ENCODE measurements at regions not wholly inside any gene's neighbourhood (a gene's known extent, or its start where the extent isn't known, plus 50 kb on each side); places are given as distances from the start of the nearest gene placed in this dataset.

GRCh38 chr18:75581336-75582131 lies 154.0 kb upstream of the SMIM21 start:
- ChIA-PET CTCF (no interaction called here), POLR2A (no interaction called here)
- no peaks in the 10 kb centered on the region for H3K36me3 ChIP-seq (ENCODE audit: insufficient read depth, low read length)
- H3K4me3 ChIP-seq (ENCODE audit: low read length), result no peak overlapping the region
- no peak overlapping the region for H3K27ac Mint-ChIP-seq
- no peak for TF ChIP-seq CTCF (IDR thresholded peaks at IDR 0.05)
- ATAC-seq (ENCODE audit: poor library complexity) (no peak), DNase-seq (no peak)
- H3K27me3 Mint-ChIP-seq, result peaks cover 11% of the 10 kb centered on the region
- no peaks in the 10 kb centered on the region for H3K9me3 Mint-ChIP-seq
- H3K9me3 ChIP-seq (ENCODE audit: control insufficient read depth in 1 of 2, insufficient read depth in 1 of 2, low read length in 2 of 2), result peaks cover 0 to 4% of the 10 kb centered on the region in 2 experiments
- no peaks in the 10 kb centered on the region for H3K27me3 ChIP-seq (ENCODE audit: control insufficient read depth in 1 of 2, insufficient read depth in 2 of 2, low read length in 2 of 2)
- intact Hi-C loops (cut with DNase I, micrococcal nuclease), result no loop called here
- no peaks in the 10 kb centered on the region for H3K36me3 Mint-ChIP-seq (ENCODE audit: low read depth)
- H3K4me1 ChIP-seq (ENCODE audit: insufficient read depth, low read length), result no peaks in the 10 kb centered on the region
- H3K4me1 Mint-ChIP-seq (ENCODE audit: low read depth), result no peaks in the 10 kb centered on the region
- H3K4me3 Mint-ChIP-seq, result no peak overlapping the region
- no peak overlapping the region for H3K27ac ChIP-seq (ENCODE audit: low read depth in 1 of 2, low read length in 2 of 2)

- H3K27ac ChIP-seq (ENCODE audit: low read depth in 1 of 2, low read length in 2 of 2), result no peak overlapping the region
- ChIA-PET POLR2A (no interaction called here), CTCF (no interaction called here)
- Mint-ChIP-seq H3K27ac (no peak overlapping the region), H3K4me1 (ENCODE audit: low read depth) (no peaks in the 10 kb centered on the region), H3K36me3 (ENCODE audit: low read depth) (no peaks in the 10 kb centered on the region), H3K9me3 (peaks cover 4% of the 10 kb centered on the region), H3K4me3 (no peak overlapping the region), H3K27me3 (peaks cover 16% of the 10 kb centered on the region)
- H3K36me3 ChIP-seq (ENCODE audit: insufficient read depth, low read length), result no peaks in the 10 kb centered on the region
- ATAC-seq (ENCODE audit: poor library complexity) (no peak), DNase-seq (no peak)
- no peaks in the 10 kb centered on the region for H3K4me1 ChIP-seq (ENCODE audit: insufficient read depth, low read length)
- H3K9me3 ChIP-seq (ENCODE audit: control insufficient read depth in 1 of 2, insufficient read depth in 1 of 2, low read length in 2 of 2), result no peaks in the 10 kb centered on the region
- intact Hi-C loops (cut with DNase I, micrococcal nuclease), result no loop called here
- no peak overlapping the region for H3K4me3 ChIP-seq (ENCODE audit: low read length)
- H3K27me3 ChIP-seq (ENCODE audit: control insufficient read depth in 1 of 2, insufficient read depth in 2 of 2, low read length in 2 of 2), result no peaks in the 10 kb centered on the region
- no peak for TF ChIP-seq CTCF (IDR thresholded peaks at IDR 0.05)
Measured at GRCh38 chr18:75574187-75574586, 146.7 kb upstream of the SMIM21 start.

GRCh38 chr18:75563150-75563549 lies 135.6 kb upstream of the SMIM21 start:
- no peaks in the 10 kb centered on the region for H3K4me1 Mint-ChIP-seq (ENCODE audit: low read depth)
- no peaks in the 10 kb centered on the region for H3K9me3 Mint-ChIP-seq
- H3K36me3 ChIP-seq (ENCODE audit: insufficient read depth, low read length), result no peaks in the 10 kb centered on the region
- CTCF ChIA-PET, result no interaction called here
- no peaks in the 10 kb centered on the region for H3K4me1 ChIP-seq (ENCODE audit: insufficient read depth, low read length)
- peaks cover 25% of the 10 kb centered on the region for H3K27me3 Mint-ChIP-seq
- H3K4me3 ChIP-seq (ENCODE audit: low read length), result no peak overlapping the region
- peaks cover 0 to under 1% of the 10 kb centered on the region in 2 experiments for H3K27me3 ChIP-seq (ENCODE audit: control insufficient read depth in 1 of 2, insufficient read depth in 2 of 2, low read length in 2 of 2)
- ATAC-seq (ENCODE audit: poor library complexity), result no peak
- no peak for DNase-seq
- no peaks in the 10 kb centered on the region for H3K36me3 Mint-ChIP-seq (ENCODE audit: low read depth)
- no peak for TF ChIP-seq CTCF (IDR thresholded peaks at IDR 0.05)
- POLR2A ChIA-PET, result no interaction called here
- H3K27ac Mint-ChIP-seq, result no peak overlapping the region
- H3K4me3 Mint-ChIP-seq, result no peak overlapping the region
- H3K9me3 ChIP-seq (ENCODE audit: control insufficient read depth in 1 of 2, insufficient read depth in 1 of 2, low read length in 2 of 2), result no peaks in the 10 kb centered on the region
- intact Hi-C loops (cut with DNase I, micrococcal nuclease), result no loop called here
- H3K27ac ChIP-seq (ENCODE audit: low read depth in 1 of 2, low read length in 2 of 2), result no peak overlapping the region
